Nucleus accumbens (tissue), 56 donors: ENCODE measurements at regions not wholly inside any gene's neighbourhood (a gene's known extent, or its start where the extent isn't known, plus 50 kb on each side); places are given as distances from the start of the nearest gene placed in this dataset.

Experiments
- DNase-seq, 56 donors: peaks; one replicate each; lab custom pipeline; 2025; lab: John Stamatoyannopoulos, UW

DNA sequence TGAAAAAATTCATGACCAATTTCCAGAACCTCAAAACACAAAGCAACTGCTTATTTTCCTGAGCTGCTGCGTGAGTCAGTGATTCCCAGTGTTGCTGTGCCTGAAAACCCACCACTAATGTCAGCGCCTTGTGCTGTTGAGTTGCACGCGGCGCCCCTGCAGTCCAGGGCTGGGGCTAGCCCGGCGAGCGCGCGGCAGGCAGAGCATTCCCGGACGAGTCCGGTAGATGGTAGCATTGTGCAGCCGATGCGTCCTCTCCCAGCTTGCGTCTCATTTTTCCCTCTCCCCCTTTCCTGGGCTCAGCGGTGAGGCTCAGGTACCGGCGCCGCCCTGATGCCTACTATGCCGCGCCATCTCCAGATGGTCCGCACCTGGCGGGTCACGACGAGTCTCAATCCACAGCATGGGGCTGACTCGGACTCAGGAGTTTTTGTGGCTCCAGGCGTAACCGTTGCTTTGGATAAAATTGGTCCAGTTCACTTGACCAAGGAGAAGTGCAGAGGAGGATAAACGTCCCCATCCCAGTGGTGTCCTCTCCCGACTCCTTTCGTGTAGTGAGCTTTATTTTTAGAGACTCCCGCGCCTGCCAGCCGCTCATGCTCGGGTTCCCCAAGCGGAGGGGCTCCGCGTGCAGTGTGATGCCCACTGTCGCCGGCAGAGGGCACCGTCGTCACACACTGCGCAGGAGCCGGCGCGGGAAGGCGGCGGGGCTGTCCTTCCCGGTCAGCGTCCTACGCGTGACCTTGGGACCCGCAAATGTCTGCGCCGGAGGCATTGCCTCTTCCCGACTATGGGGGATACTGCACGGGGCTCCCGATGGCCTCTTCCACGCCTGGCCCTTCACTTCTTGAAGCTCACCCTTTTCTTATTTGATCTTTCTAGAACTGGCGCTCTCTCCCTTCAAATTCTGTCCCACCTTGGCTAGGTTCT lies 53.6 kb upstream of the IGFBP7 start:
- DNase-seq = peak in 54 of 56 donors; percentile 12 to 88 (median 72)

DNA sequence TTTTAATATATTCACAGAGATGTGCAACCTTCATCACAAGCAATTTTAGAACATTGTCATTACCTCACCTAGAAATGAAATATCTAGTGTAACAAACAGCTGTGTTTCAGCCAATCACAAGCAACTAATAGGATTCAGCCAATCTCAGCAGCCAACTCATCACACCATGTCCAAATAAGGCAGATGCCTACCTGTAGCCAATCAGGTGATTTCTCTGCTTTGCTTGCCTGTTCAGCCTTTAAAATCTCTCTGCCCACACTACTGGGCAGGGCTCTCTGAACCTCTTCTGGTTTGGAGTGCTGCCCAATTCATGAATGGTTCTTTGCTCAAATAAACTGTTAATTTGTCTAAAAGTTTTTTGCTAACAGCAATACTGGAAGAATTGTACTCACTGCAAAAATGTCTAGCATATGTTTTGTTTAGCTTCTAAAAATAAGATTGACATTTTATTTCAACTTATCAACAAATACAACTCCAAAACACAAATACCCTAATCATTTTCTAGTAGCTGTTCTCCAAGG lies 52.4 kb upstream of the IGFBP7 start:
- no peak for DNase-seq
